ENCODE measurements at regions not wholly inside any gene's neighbourhood (a gene's known extent, or its start where the extent isn't known, plus 50 kb on each side); places are given as distances from the start of the nearest gene placed in this dataset.

DNA sequence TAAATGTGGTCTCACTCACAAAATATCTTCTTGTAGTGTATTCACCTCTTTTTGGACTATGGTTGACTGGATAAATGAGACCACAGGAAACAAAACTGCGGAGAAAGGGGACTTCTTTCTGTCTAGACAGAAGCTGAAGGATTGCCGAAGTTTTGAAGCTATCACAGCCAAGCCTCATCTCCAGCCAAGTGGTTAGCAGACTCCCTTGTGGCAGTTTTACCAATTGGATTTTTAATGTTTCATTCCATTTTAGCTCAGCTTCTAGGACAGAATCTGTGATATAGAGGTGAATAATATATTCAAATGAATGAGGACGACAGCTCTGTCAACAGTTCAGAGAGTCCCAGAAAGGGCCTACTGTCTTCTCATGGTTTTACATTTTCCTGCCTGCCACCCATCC, 215.7 kb upstream of the ZNF608 start:
- TF ChIP-seq POLR2A (IDR thresholded peaks at IDR 0.05; ENCODE audit: low read depth), result no peak
- TF ChIP-seq, protein P1, sequence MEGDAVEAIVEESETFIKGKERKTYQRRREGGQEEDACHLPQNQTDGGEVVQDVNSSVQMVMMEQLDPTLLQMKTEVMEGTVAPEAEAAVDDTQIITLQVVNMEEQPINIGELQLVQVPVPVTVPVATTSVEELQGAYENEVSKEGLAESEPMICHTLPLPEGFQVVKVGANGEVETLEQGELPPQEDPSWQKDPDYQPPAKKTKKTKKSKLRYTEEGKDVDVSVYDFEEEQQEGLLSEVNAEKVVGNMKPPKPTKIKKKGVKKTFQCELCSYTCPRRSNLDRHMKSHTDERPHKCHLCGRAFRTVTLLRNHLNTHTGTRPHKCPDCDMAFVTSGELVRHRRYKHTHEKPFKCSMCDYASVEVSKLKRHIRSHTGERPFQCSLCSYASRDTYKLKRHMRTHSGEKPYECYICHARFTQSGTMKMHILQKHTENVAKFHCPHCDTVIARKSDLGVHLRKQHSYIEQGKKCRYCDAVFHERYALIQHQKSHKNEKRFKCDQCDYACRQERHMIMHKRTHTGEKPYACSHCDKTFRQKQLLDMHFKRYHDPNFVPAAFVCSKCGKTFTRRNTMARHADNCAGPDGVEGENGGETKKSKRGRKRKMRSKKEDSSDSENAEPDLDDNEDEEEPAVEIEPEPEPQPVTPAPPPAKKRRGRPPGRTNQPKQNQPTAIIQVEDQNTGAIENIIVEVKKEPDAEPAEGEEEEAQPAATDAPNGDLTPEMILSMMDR (IDR thresholded peaks at IDR 0.05), result no peak

Measured in esophagus muscularis mucosa (tissue), 3 donors.